GM18909 (cell line): ENCODE measurements at regions not wholly inside any gene's neighbourhood (a gene's known extent, or its start where the extent isn't known, plus 50 kb on each side); places are given as distances from the start of the nearest gene placed in this dataset.
A peak's percentile ranks its signal among the peaks of the same experiment; 100 is the strongest.

Experiments used
- ATAC-seq: cut with Tn5 transposase; IDR thresholded peaks from one replicate; pipeline ENCODE4 v1.9.1; 2021; ENCODE audit warnings: mild to moderate bottlenecking; ENCODE audit not compliant: unreplicated experiment, poor library complexity

DNA sequence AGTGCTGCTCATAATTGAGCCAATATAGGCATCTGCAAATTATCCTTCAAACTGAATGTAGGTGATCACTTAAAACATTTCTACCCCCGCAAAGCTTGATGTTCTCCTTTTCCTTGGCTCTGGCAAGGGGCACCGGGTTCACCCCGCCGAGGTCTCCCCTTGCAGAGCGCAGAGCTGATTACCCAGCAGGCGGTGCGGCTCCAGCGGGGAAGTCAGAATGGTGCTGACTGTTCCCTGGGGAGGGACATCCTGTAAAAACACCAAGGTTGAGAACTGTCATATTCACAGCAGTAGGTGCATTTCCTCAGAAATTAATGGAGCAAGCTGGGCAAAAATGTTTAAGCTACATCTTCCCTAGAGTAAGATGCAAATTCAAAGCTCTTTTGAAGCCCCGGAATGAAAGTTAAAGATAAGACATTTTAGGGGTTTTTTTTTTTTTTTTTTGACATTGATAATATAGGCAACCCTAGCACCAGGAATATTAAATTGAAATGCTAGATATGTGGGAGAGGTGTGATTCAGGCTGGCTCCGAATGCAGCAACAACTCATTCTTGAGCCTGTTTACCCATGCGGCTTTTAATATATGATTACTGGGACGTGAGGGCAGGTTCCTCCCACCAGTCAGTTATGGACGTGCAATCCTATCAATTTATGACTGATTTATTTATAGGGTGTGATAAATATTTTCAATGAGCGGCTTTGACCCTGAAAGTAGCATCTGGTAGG lies 767.3 kb upstream of the TENM3 start:
- ATAC-seq: no peak

- ATAC-seq: no peak
Observed at GRCh38 chr4:181476508-181476890, 766.7 kb upstream of the TENM3 start.

DNA sequence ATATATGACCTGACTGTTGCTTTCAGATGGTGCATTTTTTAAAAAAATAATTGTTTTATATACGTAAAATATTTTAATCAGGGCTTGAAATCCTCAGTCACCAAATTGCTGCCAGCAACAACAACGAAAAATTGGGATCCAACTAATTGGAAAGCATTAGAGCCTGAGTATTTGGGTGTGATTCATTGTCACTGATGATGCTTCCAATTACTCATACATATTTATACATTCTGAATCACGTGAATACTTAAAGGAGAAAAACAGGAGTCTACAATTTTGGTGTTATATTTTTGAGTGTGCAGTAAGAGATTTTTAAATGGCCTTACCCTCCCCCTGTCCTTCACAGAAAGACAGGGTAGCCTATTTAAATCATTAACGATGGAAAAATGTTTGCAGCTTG lies 765.6 kb upstream of the TENM3 start:
- ATAC-seq: no peak

DNA sequence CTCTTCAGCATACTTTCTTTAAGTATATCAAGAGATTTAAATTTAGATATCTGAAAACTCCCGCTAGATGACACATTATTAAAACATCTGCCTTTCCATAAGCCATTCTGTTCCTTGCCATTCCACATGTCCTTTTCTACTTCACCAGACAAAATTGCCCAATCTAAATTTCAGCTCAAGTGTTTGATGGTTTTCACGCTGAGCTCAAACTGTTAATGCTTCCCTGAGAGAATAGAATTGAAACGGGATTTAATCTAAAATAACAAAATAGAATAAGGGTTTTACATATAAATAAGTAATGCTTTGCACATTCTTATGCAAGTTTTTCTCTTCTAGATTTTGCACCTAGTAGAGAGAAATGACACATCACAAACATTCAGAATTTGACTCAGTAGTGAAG lies 764.5 kb upstream of the TENM3 start:
- ATAC-seq: no peak

GRCh38 chr4:181479141-181479540 lies 764.1 kb upstream of the TENM3 start:
- no peak for ATAC-seq

- no peak for ATAC-seq
Observed at GRCh38 chr4:181484396-181484795, 758.8 kb upstream of the TENM3 start.

DNA sequence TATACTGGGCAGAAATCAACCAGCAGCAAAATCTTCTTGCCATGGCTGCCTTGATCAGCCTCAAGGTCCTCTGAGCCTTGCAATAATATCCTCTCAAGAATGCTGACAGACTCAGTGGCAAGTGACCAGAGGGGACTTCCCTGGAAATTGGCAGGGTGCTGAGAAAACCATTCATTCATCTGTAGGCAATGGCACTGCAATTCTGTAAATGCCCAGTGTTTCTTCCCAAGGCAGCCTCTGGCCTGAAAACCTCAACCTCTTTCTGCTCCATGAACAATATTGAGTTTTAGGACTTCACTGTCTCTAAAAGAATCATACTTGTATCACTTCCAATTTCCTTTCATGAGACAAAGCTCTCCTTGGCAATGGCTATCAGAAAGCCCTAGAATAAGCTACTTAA lies 754.3 kb upstream of the TENM3 start:
- no peak for ATAC-seq

DNA sequence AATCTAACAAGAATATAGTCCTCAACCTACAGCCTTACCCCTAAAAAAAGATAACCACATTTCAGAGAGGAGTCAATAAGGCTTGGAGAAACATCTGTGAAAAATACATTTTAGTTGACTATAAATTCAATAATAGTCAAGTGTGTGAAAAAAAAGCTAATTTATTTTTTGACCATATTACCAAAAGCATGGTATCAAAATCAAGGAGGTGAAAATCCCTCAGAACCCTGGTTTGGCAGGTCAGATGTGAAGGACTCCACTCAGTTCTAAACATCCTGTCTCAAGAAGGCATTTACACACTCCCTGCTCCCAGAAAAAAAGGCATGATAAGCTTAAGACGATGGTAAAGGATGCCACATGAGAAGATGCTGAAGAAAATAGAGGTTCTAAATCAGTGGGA lies 745.1 kb upstream of the TENM3 start:
- no peak for ATAC-seq

GRCh38 chr4:181502611-181503010 lies 740.6 kb upstream of the TENM3 start:
- no peak for ATAC-seq

GRCh38 chr4:181503687-181504390 lies 739.4 kb upstream of the TENM3 start:
- no peak for ATAC-seq

DNA sequence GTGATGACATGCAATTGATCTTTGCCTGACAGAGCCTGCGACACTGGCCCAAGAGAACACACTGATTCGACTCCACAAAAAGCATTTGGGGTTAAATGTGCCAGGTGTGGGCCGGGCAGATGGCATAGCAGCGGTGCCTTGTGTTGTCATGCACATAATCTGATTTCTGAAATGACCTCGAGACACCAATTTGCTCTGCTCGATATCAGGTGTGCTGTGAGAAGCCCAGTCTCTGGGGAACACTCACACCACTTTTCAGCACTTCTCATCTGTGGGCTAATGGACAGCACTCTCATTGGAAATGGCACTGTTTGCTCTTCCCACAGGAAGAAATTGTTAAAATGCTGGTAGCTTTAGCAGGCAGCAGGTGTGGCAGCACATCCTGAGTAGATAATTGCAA lies 738.3 kb upstream of the TENM3 start:
- ATAC-seq: no peak

- ATAC-seq: no peak
Observed at GRCh38 chr4:181507180-181507835, 735.9 kb upstream of the TENM3 start.

- ATAC-seq: no peak
Observed at GRCh38 chr4:181507938-181508337, 735.3 kb upstream of the TENM3 start.

GRCh38 chr4:181508601-181509000 lies 734.6 kb upstream of the TENM3 start:
- no peak for ATAC-seq

DNA sequence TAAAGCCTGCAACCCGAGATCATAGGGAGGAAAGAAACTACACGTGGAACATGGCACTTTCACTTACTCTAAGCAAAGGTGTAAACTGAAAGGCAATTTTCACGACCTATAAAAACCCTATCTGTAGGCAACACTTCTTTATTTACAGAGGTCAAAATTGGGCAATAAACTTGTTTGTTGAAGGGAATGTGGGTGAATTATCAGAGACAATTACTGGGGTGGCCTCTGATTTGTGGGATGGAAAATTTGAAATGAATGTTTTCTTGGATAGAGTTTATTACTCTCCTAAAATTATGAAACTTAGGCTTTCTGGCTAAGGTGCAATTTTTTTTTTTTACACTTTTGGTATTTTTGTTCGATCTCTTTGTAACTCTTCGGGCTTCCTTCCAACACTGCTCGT lies 734.1 kb upstream of the TENM3 start:
- ATAC-seq: no peak

DNA sequence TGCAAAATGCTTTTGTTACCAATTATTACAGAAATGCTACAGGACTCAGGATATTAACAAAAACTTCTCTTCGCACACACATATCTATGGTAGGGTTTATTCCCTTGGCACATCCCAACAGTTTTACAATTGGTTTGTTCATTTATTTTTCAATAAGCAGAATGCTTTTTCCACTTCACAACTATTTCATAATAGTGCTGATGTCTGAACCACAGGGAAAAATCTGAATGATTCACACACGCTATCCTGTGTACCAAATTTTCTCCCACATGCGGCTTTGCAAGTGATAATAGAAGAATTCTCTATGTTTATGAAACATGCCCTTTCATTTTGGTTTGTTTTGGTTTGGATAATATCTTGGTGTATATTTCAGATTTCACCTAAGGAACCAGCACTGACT lies 725.7 kb upstream of the TENM3 start:
- ATAC-seq: no peak

DNA sequence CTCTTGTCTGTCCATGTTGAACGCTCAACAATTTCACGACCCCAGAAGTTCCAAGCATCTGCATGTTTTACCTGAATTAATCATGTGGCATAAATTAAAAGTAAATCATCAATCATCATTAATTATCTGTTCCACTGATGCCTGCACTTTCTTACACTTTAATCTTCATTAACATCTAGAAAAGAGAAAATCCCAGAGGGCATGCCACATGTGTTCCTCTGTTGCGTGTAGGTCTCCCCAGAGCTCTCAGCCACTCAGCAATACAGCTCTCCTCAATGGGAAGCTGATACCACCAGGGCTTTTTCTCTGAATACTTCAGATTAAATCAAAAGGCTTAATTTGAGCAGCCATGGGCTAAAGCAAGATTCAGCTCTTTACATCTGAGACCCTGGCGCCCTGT lies 722.4 kb upstream of the TENM3 start:
- no peak for ATAC-seq

GRCh38 chr4:181523973-181524372 lies 719.2 kb upstream of the TENM3 start:
- ATAC-seq: no peak

- ATAC-seq: no peak
Observed at GRCh38 chr4:181524499-181524898, 718.7 kb upstream of the TENM3 start.

- no peak for ATAC-seq
Observed at GRCh38 chr4:181525634-181526033, 717.6 kb upstream of the TENM3 start.

- ATAC-seq: peak; percentile 76
Observed at GRCh38 chr4:181528570-181529184, 714.5 kb upstream of the TENM3 start.
